ENCODE measurements at regions not wholly inside any gene's neighbourhood (a gene's known extent, or its start where the extent isn't known, plus 50 kb on each side); places are given as distances from the start of the nearest gene placed in this dataset.

- TF ChIP-seq CTCF (IDR thresholded peaks at IDR 0.05 in 4 of 5, conservative IDR thresholded peaks at IDR 0.05 in 1 of 5): no peak
- TF ChIP-seq POLR2A (IDR thresholded peaks at IDR 0.05): no peak
These were observed 174.9 kb upstream of the RPH3A start for GRCh38 chr12:112616469-112617152.
